Left cardiac atrium (tissue), 4 donors: ENCODE measurements at regions not wholly inside any gene's neighbourhood (a gene's known extent, or its start where the extent isn't known, plus 50 kb on each side); places are given as distances from the start of the nearest gene placed in this dataset.
"Not testable (repeated sequence)": the region's sequence is repeated elsewhere in the genome, so short reads cannot be mapped to it uniquely, and the experiment has no call there.

Experiments
- ATAC-seq, 2 donors: fragments of 200-7000 bp; cut with Tn5 transposase; one replicate each; pipeline ENCODE4 v1.9.1; 2020; ENCODE audit warnings: mild to moderate bottlenecking in 2 of 2, moderate library complexity in 2 of 2
- DNase-seq: peaks from one replicate; pipeline ENCODE4 v3.0.0-alpha.2; 2020
- intact Hi-C, 2 donors: fragments of 100-400 bp; cut with DNase I; formaldehyde crosslinking; loops; one replicate each; pipeline versions ENCODE4 v1.14.1 to v1.15.1; 2022 to 2023
- donor health status: DM: no; HTN: yes; CAD: no.
- donor health status: DM: no; HTN: yes; CAD: no; lungs with severe emphysema.
- donor health status: DM: yes; HTN: yes; CAD: no.
- donor health status: Dilated cardiomyopathy.

- DNase-seq (no peak), ATAC-seq (no peak)
- intact Hi-C loops, result no loop called here
These were observed 461.6 kb upstream of the CNTNAP5 start for GRCh38 chr2:123563515-123563914.

GRCh38 chr2:123566291-123566946, 458.7 kb upstream of the CNTNAP5 start:
- intact Hi-C loops, result no loop called here
- no peak for DNase-seq
- ATAC-seq, result no peak

- intact Hi-C loops, result no loop called here
- ATAC-seq, result no peak
- no peak for DNase-seq
These were observed 447.1 kb upstream of the CNTNAP5 start for GRCh38 chr2:123578016-123578415.

- ATAC-seq, result no peak
- intact Hi-C loops, result no loop called here
- DNase-seq, result no peak
These were observed 428.5 kb upstream of the CNTNAP5 start for GRCh38 chr2:123596621-123597020.

GRCh38 chr2:123597988-123598387, 427.1 kb upstream of the CNTNAP5 start:
- no peak for DNase-seq
- intact Hi-C loops, result no loop called here
- ATAC-seq, result no peak

GRCh38 chr2:123606631-123607030, 418.5 kb upstream of the CNTNAP5 start:
- intact Hi-C loops, result no loop called here
- ATAC-seq, result no peak
- no peak for DNase-seq

GRCh38 chr2:123609077-123609476, 416.0 kb upstream of the CNTNAP5 start:
- no peak for DNase-seq
- intact Hi-C loops, result no loop called here
- no peak for ATAC-seq

- ATAC-seq (no peak), DNase-seq (no peak)
- intact Hi-C loops, result no loop called here
These were observed 410.5 kb upstream of the CNTNAP5 start for GRCh38 chr2:123614596-123614995.

- intact Hi-C loops, ATAC-seq, DNase-seq: not testable (repeated sequence)
These were observed 406.4 kb upstream of the CNTNAP5 start for GRCh38 chr2:123618642-123619041.

- ATAC-seq, result no peak
These were observed 400.3 kb upstream of the CNTNAP5 start for GRCh38 chr2:123624816-123625215.

GRCh38 chr2:123636232-123636631, 388.9 kb upstream of the CNTNAP5 start:
- DNase-seq, result no peak
- no peak for ATAC-seq
- intact Hi-C loops, result no loop called here

More at GRCh38 chr2:123624816-123625215, 400.3 kb upstream of the CNTNAP5 start:
- intact Hi-C loops, result no loop called here
- no peak for DNase-seq

GRCh38 chr2:123640685-123641335, 384.3 kb upstream of the CNTNAP5 start:
- DNase-seq (no peak), ATAC-seq (no peak)
- intact Hi-C loops, result no loop called here

- no peak for ATAC-seq
- intact Hi-C loops, result no loop called here
- no peak for DNase-seq
These were observed 381.0 kb upstream of the CNTNAP5 start for GRCh38 chr2:123644053-123644452.

GRCh38 chr2:123648016-123648415, 377.1 kb upstream of the CNTNAP5 start:
- intact Hi-C loops, result no loop called here
- ATAC-seq, result no peak

GRCh38 chr2:123648956-123649355, 376.1 kb upstream of the CNTNAP5 start:
- ATAC-seq (no peak), DNase-seq (no peak)
- intact Hi-C loops, result no loop called here

More at GRCh38 chr2:123648016-123648415, 377.1 kb upstream of the CNTNAP5 start:
- no peak for DNase-seq

GRCh38 chr2:123651151-123651550, 373.9 kb upstream of the CNTNAP5 start:
- DNase-seq, result no peak
- no peak for ATAC-seq
- intact Hi-C loops, result no loop called here

GRCh38 chr2:123652320-123652719, 372.8 kb upstream of the CNTNAP5 start:
- no peak for ATAC-seq
- no peak for DNase-seq
- intact Hi-C loops, result no loop called here

- DNase-seq, result no peak
- ATAC-seq, result no peak
- intact Hi-C loops, result no loop called here
These were observed 368.5 kb upstream of the CNTNAP5 start for GRCh38 chr2:123656590-123656989.

GRCh38 chr2:123659120-123659519, 366.0 kb upstream of the CNTNAP5 start:
- intact Hi-C loops, result no loop called here
- DNase-seq (no peak), ATAC-seq (no peak)

GRCh38 chr2:123670286-123670685, 354.8 kb upstream of the CNTNAP5 start:
- intact Hi-C loops, result no loop called here
- no peak for DNase-seq

GRCh38 chr2:123683797-123684196, 341.3 kb upstream of the CNTNAP5 start:
- ATAC-seq, intact Hi-C loops, DNase-seq: not testable (repeated sequence)

More at GRCh38 chr2:123670286-123670685, 354.8 kb upstream of the CNTNAP5 start:
- ATAC-seq, result no peak
